ENCODE measurements at regions not wholly inside any gene's neighbourhood (a gene's known extent, or its start where the extent isn't known, plus 50 kb on each side); places are given as distances from the start of the nearest gene placed in this dataset.

GRCh38 chr16:80915079-80915450 lies 91.6 kb downstream of the CMC2 start:
- Histone ChIP-seq H3K9me2 (no peaks in the 10 kb centered on the region), H3K79me2 (ENCODE audit: insufficient read depth) (no peaks in the 10 kb centered on the region), H3K4me1 (ENCODE audit: control insufficient read depth in 1 of 2, insufficient read depth in 2 of 2, low read depth in 1 of 2, low read length in 1 of 2) (no peaks in the 10 kb centered on the region; a peak in 2 of 4 replicates), H3K4me3 (ENCODE audit: low read depth in 2 of 2, low read length in 1 of 2) (no peak overlapping the region), H3K4me2 (no peak overlapping the region), H3K9ac (no peak overlapping the region), H3K9me3 (no peaks in the 10 kb centered on the region), H4K20me1 (ENCODE audit: insufficient read depth) (no peaks in the 10 kb centered on the region), H2AFZ (ENCODE audit: low read depth) (no peak overlapping the region), H3K27me3 (ENCODE audit: insufficient read depth) (no peaks in the 10 kb centered on the region), H3F3A (replicated peaks; ENCODE audit: insufficient read depth) (no peaks in the 10 kb centered on the region), H3K27ac (ENCODE audit: low read depth in 2 of 2, low read length in 1 of 2) (no peak overlapping the region), H3K36me3 (replicated peaks in 1 of 2; ENCODE audit: control insufficient read depth in 1 of 2, insufficient read depth in 2 of 2, low read length in 1 of 2) (no peaks in the 10 kb centered on the region)
- 40% methylated on average over 3 of the region's 3 CpGs for WGBS (ENCODE audit: low lambda C conversion rate)
- CTCF ChIA-PET = interaction anchor here (1.4 kb wide), 1 partner anchor 9 kb away, joined by 5 read pairs; no protein-coding TSS in a partner anchor
- POLR2A ChIA-PET = no interaction called here
- TF ChIP-seq TAF1 (IDR thresholded peaks at IDR 0.05; ENCODE audit: borderline replicate concordance, low read depth, low read length) (no peak), MEF2A (IDR thresholded peaks at IDR 0.05; ENCODE audit: borderline replicate concordance, low read depth) (no peak), JUND (IDR thresholded peaks at IDR 0.05) (no peak), ZBTB33 (IDR thresholded peaks at IDR 0.05; ENCODE audit: borderline replicate concordance, low read depth) (no peak), YY1 (IDR thresholded peaks at IDR 0.05; ENCODE audit: low read depth) (no peak), RAD21 (IDR thresholded peaks at IDR 0.05; ENCODE audit: low read length) (no peak), SMC3 (IDR thresholded peaks at IDR 0.05; ENCODE audit: low read depth, low read length) (no peak), MAX (IDR thresholded peaks at IDR 0.05; ENCODE audit: low read depth) (no peak), EP300 (IDR thresholded peaks at IDR 0.05; ENCODE audit: borderline replicate concordance in 1 of 2, low read depth in 1 of 2, low read length in 1 of 2) (no peak), FOXM1 (IDR thresholded peaks at IDR 0.05; ENCODE audit: low read depth) (no peak), NFIC (IDR thresholded peaks at IDR 0.05; ENCODE audit: borderline replicate concordance) (no peak), GATA2 (CRISPR knock-in tag; IDR thresholded peaks at IDR 0.05) (no peak), PBX3 (IDR thresholded peaks at IDR 0.05) (no peak), EZH2phosphoT487 (IDR thresholded peaks at IDR 0.05; ENCODE audit: borderline replicate concordance, low read depth) (no peak), RXRA (IDR thresholded peaks at IDR 0.05; ENCODE audit: borderline replicate concordance, low read depth) (no peak), NRF1 (IDR thresholded peaks at IDR 0.05; ENCODE audit: low read depth, low read length) (no peak)
- TF ChIP-seq, protein P1, sequence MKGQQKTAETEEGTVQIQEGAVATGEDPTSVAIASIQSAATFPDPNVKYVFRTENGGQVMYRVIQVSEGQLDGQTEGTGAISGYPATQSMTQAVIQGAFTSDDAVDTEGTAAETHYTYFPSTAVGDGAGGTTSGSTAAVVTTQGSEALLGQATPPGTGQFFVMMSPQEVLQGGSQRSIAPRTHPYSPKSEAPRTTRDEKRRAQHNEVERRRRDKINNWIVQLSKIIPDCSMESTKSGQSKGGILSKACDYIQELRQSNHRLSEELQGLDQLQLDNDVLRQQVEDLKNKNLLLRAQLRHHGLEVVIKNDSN (IDR thresholded peaks at IDR 0.05; ENCODE audit: borderline replicate concordance, low read depth) = no peak
- TF ChIP-seq, protein P2, sequence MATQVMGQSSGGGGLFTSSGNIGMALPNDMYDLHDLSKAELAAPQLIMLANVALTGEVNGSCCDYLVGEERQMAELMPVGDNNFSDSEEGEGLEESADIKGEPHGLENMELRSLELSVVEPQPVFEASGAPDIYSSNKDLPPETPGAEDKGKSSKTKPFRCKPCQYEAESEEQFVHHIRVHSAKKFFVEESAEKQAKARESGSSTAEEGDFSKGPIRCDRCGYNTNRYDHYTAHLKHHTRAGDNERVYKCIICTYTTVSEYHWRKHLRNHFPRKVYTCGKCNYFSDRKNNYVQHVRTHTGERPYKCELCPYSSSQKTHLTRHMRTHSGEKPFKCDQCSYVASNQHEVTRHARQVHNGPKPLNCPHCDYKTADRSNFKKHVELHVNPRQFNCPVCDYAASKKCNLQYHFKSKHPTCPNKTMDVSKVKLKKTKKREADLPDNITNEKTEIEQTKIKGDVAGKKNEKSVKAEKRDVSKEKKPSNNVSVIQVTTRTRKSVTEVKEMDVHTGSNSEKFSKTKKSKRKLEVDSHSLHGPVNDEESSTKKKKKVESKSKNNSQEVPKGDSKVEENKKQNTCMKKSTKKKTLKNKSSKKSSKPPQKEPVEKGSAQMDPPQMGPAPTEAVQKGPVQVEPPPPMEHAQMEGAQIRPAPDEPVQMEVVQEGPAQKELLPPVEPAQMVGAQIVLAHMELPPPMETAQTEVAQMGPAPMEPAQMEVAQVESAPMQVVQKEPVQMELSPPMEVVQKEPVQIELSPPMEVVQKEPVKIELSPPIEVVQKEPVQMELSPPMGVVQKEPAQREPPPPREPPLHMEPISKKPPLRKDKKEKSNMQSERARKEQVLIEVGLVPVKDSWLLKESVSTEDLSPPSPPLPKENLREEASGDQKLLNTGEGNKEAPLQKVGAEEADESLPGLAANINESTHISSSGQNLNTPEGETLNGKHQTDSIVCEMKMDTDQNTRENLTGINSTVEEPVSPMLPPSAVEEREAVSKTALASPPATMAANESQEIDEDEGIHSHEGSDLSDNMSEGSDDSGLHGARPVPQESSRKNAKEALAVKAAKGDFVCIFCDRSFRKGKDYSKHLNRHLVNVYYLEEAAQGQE (IDR thresholded peaks at IDR 0.05; ENCODE audit: low read depth, low read length) = no peak
- no peak for DNase-seq
